HG03342 (cell line): ENCODE measurements at regions not wholly inside any gene's neighbourhood (a gene's known extent, or its start where the extent isn't known, plus 50 kb on each side); places are given as distances from the start of the nearest gene placed in this dataset.

Source experiments
- ATAC-seq: cut with Tn5 transposase; IDR thresholded peaks from one replicate; pipeline ENCODE4 v1.9.1; 2021; ENCODE audit warnings: mild to moderate bottlenecking, moderate library complexity; ENCODE audit not compliant: unreplicated experiment

GRCh38 chr7:123060446-123060845, 64.9 kb upstream of the TAS2R16 start:
- ATAC-seq = no peak

GRCh38 chr7:123057911-123058310, 62.4 kb upstream of the TAS2R16 start:
- ATAC-seq = no peak

- ATAC-seq = peak; percentile 41
These were observed 59.0 kb upstream of the TAS2R16 start for GRCh38 chr7:123054357-123055133.

- no peak for ATAC-seq
These were observed 56.4 kb upstream of the TAS2R16 start for GRCh38 chr7:123051916-123052315.

GRCh38 chr7:123047955-123048354, 52.5 kb upstream of the TAS2R16 start:
- no peak for ATAC-seq
